Lower lobe of right lung (tissue), 2 donors: ENCODE measurements at regions not wholly inside any gene's neighbourhood (a gene's known extent, or its start where the extent isn't known, plus 50 kb on each side); places are given as distances from the start of the nearest gene placed in this dataset.

Experiments used
- ATAC-seq, 2 donors: fragments of 200-7000 bp; cut with Tn5 transposase; one replicate each; pipeline ENCODE4 v1.9.1; 2020 to 2022; ENCODE audit warnings: mild to moderate bottlenecking in 2 of 2, moderate library complexity in 2 of 2
- DNase-seq: peaks from one replicate; pipeline ENCODE4 v3.0.0-alpha.2; 2020
- H3K27ac ChIP-seq: fragments of 200-600 bp; one replicate; pipeline ENCODE4 v1.8.0; 2022
- H3K27me3 ChIP-seq: fragments of 200-600 bp; one replicate; pipeline ENCODE4 v1.8.0; 2022; ENCODE audit warnings: low read depth
- H3K36me3 ChIP-seq: fragments of 200-600 bp; one replicate; pipeline ENCODE4 v1.8.0; 2022; ENCODE audit warnings: mild to moderate bottlenecking
- H3K4me1 ChIP-seq: fragments of 200-600 bp; one replicate; pipeline ENCODE4 v1.8.0; 2022
- H3K4me3 ChIP-seq: fragments of 200-600 bp; one replicate; pipeline ENCODE4 v1.8.0; 2022; ENCODE audit warnings: mild to moderate bottlenecking
- H3K9me3 ChIP-seq: fragments of 200-600 bp; one replicate; pipeline ENCODE4 v1.8.0; 2022
- intact Hi-C: fragments of 100-400 bp; cut with DNase I; formaldehyde crosslinking; loops from one replicate; pipeline ENCODE4 v1.11.0; 2022
- TF ChIP-seq, protein P1 (sequence below): fragments of 200-600 bp; IDR thresholded peaks from one replicate; pipeline ENCODE4 v1.8.0; 2022; ENCODE audit warnings: antibody characterized with exemption, mild to moderate bottlenecking
- donor health status: DM: no; HTN: yes; CAD: no; lungs with severe emphysema.

GRCh38 chr22:48510599-48510998 is 1317.1 kb downstream of the BRD1 start:
- no peaks in the 10 kb centered on the region for H3K9me3 ChIP-seq
- no peak overlapping the region for H3K27ac ChIP-seq
- H3K27me3 ChIP-seq = no peaks in the 10 kb centered on the region
- intact Hi-C loops = no loop called here
- H3K4me3 ChIP-seq = no peak overlapping the region
- no peaks in the 10 kb centered on the region for H3K36me3 ChIP-seq
- DNase-seq (no peak), ATAC-seq (no peak)
- TF ChIP-seq, protein P1, sequence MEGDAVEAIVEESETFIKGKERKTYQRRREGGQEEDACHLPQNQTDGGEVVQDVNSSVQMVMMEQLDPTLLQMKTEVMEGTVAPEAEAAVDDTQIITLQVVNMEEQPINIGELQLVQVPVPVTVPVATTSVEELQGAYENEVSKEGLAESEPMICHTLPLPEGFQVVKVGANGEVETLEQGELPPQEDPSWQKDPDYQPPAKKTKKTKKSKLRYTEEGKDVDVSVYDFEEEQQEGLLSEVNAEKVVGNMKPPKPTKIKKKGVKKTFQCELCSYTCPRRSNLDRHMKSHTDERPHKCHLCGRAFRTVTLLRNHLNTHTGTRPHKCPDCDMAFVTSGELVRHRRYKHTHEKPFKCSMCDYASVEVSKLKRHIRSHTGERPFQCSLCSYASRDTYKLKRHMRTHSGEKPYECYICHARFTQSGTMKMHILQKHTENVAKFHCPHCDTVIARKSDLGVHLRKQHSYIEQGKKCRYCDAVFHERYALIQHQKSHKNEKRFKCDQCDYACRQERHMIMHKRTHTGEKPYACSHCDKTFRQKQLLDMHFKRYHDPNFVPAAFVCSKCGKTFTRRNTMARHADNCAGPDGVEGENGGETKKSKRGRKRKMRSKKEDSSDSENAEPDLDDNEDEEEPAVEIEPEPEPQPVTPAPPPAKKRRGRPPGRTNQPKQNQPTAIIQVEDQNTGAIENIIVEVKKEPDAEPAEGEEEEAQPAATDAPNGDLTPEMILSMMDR = no peak
- H3K4me1 ChIP-seq = no peaks in the 10 kb centered on the region

DNA sequence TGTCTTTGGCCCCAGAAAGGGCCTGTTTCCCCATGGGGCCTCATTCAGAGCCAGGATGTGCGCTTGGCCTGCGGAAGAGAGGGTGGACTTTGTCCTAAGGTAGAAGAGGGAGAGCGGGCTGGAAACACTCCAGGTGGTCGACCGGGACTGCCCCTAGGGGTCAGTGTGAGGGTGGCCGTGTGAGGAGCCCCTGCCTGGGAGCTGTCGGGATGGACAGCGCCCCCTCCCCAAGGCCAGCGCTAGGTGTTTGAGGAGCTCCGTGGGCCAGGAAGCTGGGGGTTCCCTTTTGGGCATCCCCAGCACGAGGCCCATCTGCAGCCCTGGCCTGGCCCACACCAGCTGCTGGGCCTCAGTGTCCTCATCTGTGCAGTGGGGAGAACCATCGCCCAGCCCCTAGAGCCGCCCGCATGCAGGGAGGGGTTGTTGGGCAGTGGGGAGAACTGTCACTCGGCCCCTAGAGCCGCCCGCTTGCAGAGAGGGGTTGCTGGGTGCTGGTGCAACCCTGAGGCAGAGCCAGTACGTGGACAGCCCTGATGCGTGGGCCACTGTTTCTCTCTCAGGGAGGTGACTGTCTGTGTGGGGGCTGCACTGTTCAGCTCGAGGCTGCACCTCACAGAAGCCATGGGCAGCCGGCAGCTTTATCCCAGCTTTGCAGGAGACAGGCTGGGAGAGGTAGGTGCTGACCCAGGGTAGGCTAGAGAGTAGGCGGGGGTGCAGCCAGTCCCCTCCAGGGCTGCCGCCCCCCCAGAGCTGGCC is 1319.9 kb downstream of the BRD1 start:
- no peaks in the 10 kb centered on the region for H3K4me1 ChIP-seq
- ATAC-seq (no peak), DNase-seq (no peak)
- intact Hi-C loops = no loop called here
- no peaks in the 10 kb centered on the region for H3K36me3 ChIP-seq
- no peak overlapping the region for H3K27ac ChIP-seq
- no peaks in the 10 kb centered on the region for H3K9me3 ChIP-seq
- no peaks in the 10 kb centered on the region for H3K27me3 ChIP-seq
- TF ChIP-seq, protein P1 = no peak
- H3K4me3 ChIP-seq = no peak overlapping the region

- ATAC-seq (no peak), DNase-seq (no peak)
- H3K4me3 ChIP-seq = no peak overlapping the region
- no peaks in the 10 kb centered on the region for H3K36me3 ChIP-seq
- no peaks in the 10 kb centered on the region for H3K9me3 ChIP-seq
- no peaks in the 10 kb centered on the region for H3K27me3 ChIP-seq
- H3K4me1 ChIP-seq = no peaks in the 10 kb centered on the region
- no peak overlapping the region for H3K27ac ChIP-seq
- intact Hi-C loops = no loop called here
- TF ChIP-seq, protein P1 = no peak
These were observed 1320.5 kb downstream of the BRD1 start for GRCh38 chr22:48507171-48507570.

DNA sequence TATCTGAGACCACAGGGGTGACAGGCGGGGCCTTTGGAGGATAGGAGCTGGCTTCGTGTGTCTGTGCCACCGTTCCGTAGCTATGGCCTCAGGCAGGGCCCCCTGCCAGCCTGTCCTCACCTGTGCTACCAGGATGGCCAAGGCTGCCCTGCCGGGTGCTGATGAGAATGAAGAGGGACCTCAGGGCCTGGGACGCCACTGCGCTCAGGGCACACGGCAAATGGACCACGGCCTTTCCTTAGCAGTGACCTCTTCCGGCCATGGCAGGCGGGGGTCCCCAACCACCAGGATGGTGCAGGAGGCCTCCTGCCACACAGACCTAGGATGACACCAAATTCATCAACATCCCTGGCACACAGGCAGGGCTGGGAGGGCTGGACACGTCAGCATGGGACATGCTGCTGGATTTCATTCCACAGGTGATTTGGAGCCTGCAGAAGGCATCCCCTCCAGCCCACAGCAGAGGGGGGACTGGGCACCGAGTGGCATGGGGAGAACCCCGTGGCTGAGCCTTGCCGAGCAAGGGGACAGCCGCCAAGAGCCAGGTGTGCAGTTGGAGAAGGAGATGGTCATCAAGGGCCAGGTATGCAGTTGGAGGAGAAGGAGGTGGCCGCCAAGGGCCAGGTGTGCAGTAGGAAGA is 1321.0 kb downstream of the BRD1 start:
- ATAC-seq = no peak
- H3K4me1 ChIP-seq = no peaks in the 10 kb centered on the region
- H3K36me3 ChIP-seq = no peaks in the 10 kb centered on the region
- no peaks in the 10 kb centered on the region for H3K9me3 ChIP-seq
- no peak overlapping the region for H3K4me3 ChIP-seq
- no peak for DNase-seq
- intact Hi-C loops = no loop called here
- TF ChIP-seq, protein P1 = no peak
- H3K27ac ChIP-seq = no peak overlapping the region
- no peaks in the 10 kb centered on the region for H3K27me3 ChIP-seq

- Histone ChIP-seq H3K4me3 (no peak overlapping the region), H3K27ac (no peak overlapping the region), H3K4me1 (no peaks in the 10 kb centered on the region), H3K27me3 (no peaks in the 10 kb centered on the region), H3K9me3 (no peaks in the 10 kb centered on the region), H3K36me3 (no peaks in the 10 kb centered on the region)
- DNase-seq = no peak
- intact Hi-C loops = no loop called here
- TF ChIP-seq, protein P1 = no peak
- ATAC-seq = peak in 1 of 2 donors; percentile 11
These were observed 1321.8 kb downstream of the BRD1 start for GRCh38 chr22:48505891-48506290.
